Ishikawa (cell line): ENCODE measurements at regions not wholly inside any gene's neighbourhood (a gene's known extent, or its start where the extent isn't known, plus 50 kb on each side); places are given as distances from the start of the nearest gene placed in this dataset.

Experiments used
- CEBPB ChIP-seq: IDR thresholded peaks from 2 replicates; pipeline ENCODE4 v1.6.1; 2012
- CREB1 ChIP-seq: IDR thresholded peaks from 2 replicates; pipeline ENCODE4 v1.6.1; 2012; ENCODE audit warnings: low read depth
- EGR1 ChIP-seq: IDR thresholded peaks from 2 replicates; pipeline ENCODE4 v1.6.1; 2012
- EP300 ChIP-seq: IDR thresholded peaks from 2 replicates; pipeline ENCODE4 v1.6.1; 2012; ENCODE audit warnings: borderline replicate concordance
- FOXM1 ChIP-seq: IDR thresholded peaks from 2 replicates; pipeline ENCODE4 v1.6.1; 2012; ENCODE audit warnings: low read depth, borderline replicate concordance
- MAX ChIP-seq: IDR thresholded peaks from 2 replicates; pipeline ENCODE4 v1.6.1; 2012
- NFIC ChIP-seq: IDR thresholded peaks from 2 replicates; pipeline ENCODE4 v1.6.1; 2012
- RAD21 ChIP-seq: IDR thresholded peaks from 2 replicates; pipeline ENCODE4 v1.6.1; 2012; ENCODE audit warnings: low read depth
- REST ChIP-seq: IDR thresholded peaks from 2 replicates; pipeline ENCODE4 v1.6.1; 2012; ENCODE audit warnings: low read depth, mild to moderate bottlenecking
- TAF1 ChIP-seq: IDR thresholded peaks from 2 replicates; pipeline ENCODE4 v1.6.1; 2012; ENCODE audit warnings: low read depth, mild to moderate bottlenecking
- TCF12 ChIP-seq: IDR thresholded peaks from 2 replicates; pipeline ENCODE4 v1.6.1; 2012; ENCODE audit warnings: low read depth
- TEAD4 ChIP-seq: IDR thresholded peaks from 2 replicates; pipeline ENCODE4 v1.6.1; 2012
- USF1 ChIP-seq: IDR thresholded peaks from 2 replicates; pipeline ENCODE4 v1.6.1; 2012
- YY1 ChIP-seq: IDR thresholded peaks from 2 replicates; pipeline ENCODE4 v1.6.1; 2012; ENCODE audit warnings: low read depth
- ZBTB7A ChIP-seq: IDR thresholded peaks from 2 replicates; pipeline ENCODE4 v1.6.1; 2012; ENCODE audit warnings: low read depth

GRCh38 chr18:78242806-78243205 is 736.8 kb upstream of the SALL3 start:
- no peak for TF ChIP-seq NFIC
- TF ChIP-seq TAF1: no peak
- TF ChIP-seq RAD21: no peak
- TF ChIP-seq YY1: no peak
- TF ChIP-seq TCF12: no peak
- TF ChIP-seq ZBTB7A: no peak
- TF ChIP-seq CEBPB: no peak
- no peak for TF ChIP-seq EP300
- no peak for TF ChIP-seq EGR1
- no peak for TF ChIP-seq FOXM1
- TF ChIP-seq USF1: no peak
- TF ChIP-seq REST: no peak
- TF ChIP-seq MAX: no peak
- TF ChIP-seq TEAD4: no peak
- TF ChIP-seq CREB1: no peak

- no peak for TF ChIP-seq TAF1
- TF ChIP-seq EGR1: no peak
- no peak for TF ChIP-seq EP300
- TF ChIP-seq CEBPB: no peak
- no peak for TF ChIP-seq ZBTB7A
- TF ChIP-seq MAX: no peak
- no peak for TF ChIP-seq REST
Observed at GRCh38 chr18:78244779-78245178, 734.8 kb upstream of the SALL3 start.

- TF ChIP-seq CEBPB (no peak), MAX (no peak), REST (no peak)
Observed at GRCh38 chr18:78245451-78245850, 734.2 kb upstream of the SALL3 start.

GRCh38 chr18:78246050-78246449 is 733.6 kb upstream of the SALL3 start:
- TF ChIP-seq MAX (no peak), CEBPB (no peak)

GRCh38 chr18:78246588-78246987 is 733.0 kb upstream of the SALL3 start:
- TF ChIP-seq MAX (no peak), TAF1 (no peak), ZBTB7A (no peak), REST (no peak), USF1 (no peak)
